GM12878 (cell line): ENCODE measurements at regions not wholly inside any gene's neighbourhood (a gene's known extent, or its start where the extent isn't known, plus 50 kb on each side); places are given as distances from the start of the nearest gene placed in this dataset.
"Not testable (repeated sequence)": the region's sequence is repeated elsewhere in the genome, so short reads cannot be mapped to it uniquely, and the experiment has no call there.

Source experiments
- ATAC-seq: fragments of 200-7000 bp; cut with Tn5 transposase; 3 replicates; pipeline ENCODE4 v1.9.1; 2020; ENCODE audit warnings: mild to moderate bottlenecking, moderate library complexity
- BruUV-seq: library from RNA; stranded (reverse); fragments of 400-500 nt; replicated peaks from 2 replicates; lab custom pipeline; 2021; lab: Mats Ljungman, UMichigan
- CTCF ChIA-PET: fragments of 300-600 bp; sonication (Branson Sonifier 250); formaldehyde crosslinking; extraction: SDS; loops from one replicate; lab custom pipeline; 2021; ENCODE audit warnings: inconsistent platforms; lab: Yijun Ruan, JAX
- POLR2A ChIA-PET: fragments of 350-600 bp; formaldehyde crosslinking; extraction: SDS; loops from one replicate; lab custom pipeline; 2021; ENCODE audit warnings: inconsistent platforms; lab: Charles Lee
- RAD21 ChIA-PET: fragments of 300-600 bp; sonication (Branson Sonifier 250); formaldehyde crosslinking; loops from one replicate; lab custom pipeline; 2023; ENCODE audit warnings: antibody characterized with exemption; ENCODE audit not compliant: unreplicated experiment; lab: Charles Lee
- SMC1A ChIA-PET: fragments of 300-600 bp; sonication (Branson Sonifier 250); formaldehyde crosslinking; loops from one replicate; lab custom pipeline; 2023; ENCODE audit not compliant: unreplicated experiment, uncharacterized antibody; lab: Charles Lee
- DNase-seq: peaks from one replicate; pipeline ENCODE4 v3.0.0-alpha.2; 2011; ENCODE audit warnings: low read depth, low spot score
- FAIRE-seq: peaks from 3 replicates; lab custom pipeline; 2011; peaks lifted over from hg19 to GRCh38; lab: Jason Lieb, UNC
- H2AFZ ChIP-seq: 2 replicates; pipeline ENCODE4 v1.6.0; 2011; ENCODE audit warnings: low read depth, low read length, control low read depth; ENCODE audit not compliant: control insufficient read depth
- H3K27ac ChIP-seq: 2 replicates; pipeline ENCODE4 v1.5.1; 2011; ENCODE audit warnings: control low read depth; ENCODE audit not compliant: control insufficient read depth, insufficient read depth
- H3K27me3 ChIP-seq, 2 experiments: replicated peaks in 1 of 2; 2 replicates each; pipeline versions ENCODE4 v1.6.0 to v1.6.1; 2011; ENCODE audit warnings: low read length in 1 of 2; ENCODE audit not compliant: control insufficient read depth in 2 of 2, insufficient read depth in 2 of 2
- H3K36me3 ChIP-seq, 2 experiments: 2 replicates each; pipeline ENCODE4 v1.5.1; 2011; ENCODE audit warnings: low read length in 1 of 2; ENCODE audit not compliant: control insufficient read depth in 2 of 2, insufficient read depth in 2 of 2
- H3K4me1 ChIP-seq: 2 replicates; pipeline ENCODE4 v1.6.1; 2011; ENCODE audit warnings: mild to moderate bottlenecking, low read length, moderate library complexity, mixed read lengths; ENCODE audit not compliant: control insufficient read depth, insufficient read depth
- H3K4me2 ChIP-seq: 2 replicates; pipeline ENCODE4 v1.6.0; 2011; ENCODE audit warnings: control low read depth; ENCODE audit not compliant: control insufficient read depth, insufficient read depth
- H3K4me3 ChIP-seq: fragments of 200-600 bp; sonication (generic); 2 replicates; pipeline ENCODE4 v1.5.1; 2016
- H3K79me2 ChIP-seq: 2 replicates; pipeline ENCODE4 v1.6.0; 2011; ENCODE audit warnings: low read length; ENCODE audit not compliant: control insufficient read depth, insufficient read depth
- H3K9ac ChIP-seq: 2 replicates; pipeline ENCODE4 v1.8.0; 2011; ENCODE audit warnings: low read length, control low read depth, mixed read lengths; ENCODE audit not compliant: control insufficient read depth, insufficient read depth
- H3K9me3 ChIP-seq: replicated peaks from 3 replicates; pipeline ENCODE4 v1.5.1; 2011; ENCODE audit warnings: mild to moderate bottlenecking, low read length; ENCODE audit not compliant: control insufficient read depth, insufficient read depth
- H4K20me1 ChIP-seq: 2 replicates; pipeline ENCODE4 v1.6.0; 2011; ENCODE audit not compliant: control insufficient read depth, insufficient read depth
- ASH2L ChIP-seq: fragments of 300-600, 200-600 bp; sonication (generic); IDR thresholded peaks from 2 replicates; pipeline ENCODE4 v1.6.1; 2017; ENCODE audit warnings: low read depth, mild to moderate bottlenecking, borderline replicate concordance
- BCL3 ChIP-seq: IDR thresholded peaks from 2 replicates; pipeline ENCODE4 v1.6.1; 2011; ENCODE audit warnings: borderline replicate concordance, low read depth, mild to moderate bottlenecking, moderate library complexity, low read length; ENCODE audit not compliant: insufficient read depth, poor library complexity, severe bottlenecking
- BHLHE40 ChIP-seq, 2 experiments: fragments of 450-650 bp in 1 of 2; IDR thresholded peaks; 2 replicates each; pipeline ENCODE4 v1.6.1; 2011 to 2017; ENCODE audit warnings: low read depth in 2 of 2, borderline replicate concordance in 1 of 2, improper control_type of control experiment in 1 of 2, low read length in 1 of 2, mild to moderate bottlenecking in 1 of 2
- FOXK2 ChIP-seq: fragments of 450-650 bp; IDR thresholded peaks from 2 replicates; pipeline ENCODE4 v1.6.1; 2017; ENCODE audit warnings: mild to moderate bottlenecking, moderate library complexity
- HDAC2 ChIP-seq: fragments of 200-600 bp; sonication (generic); IDR thresholded peaks from 2 replicates; pipeline ENCODE4 v1.6.1; 2017
- IRF4 ChIP-seq: IDR thresholded peaks from 2 replicates; pipeline ENCODE4 v1.6.1; 2011; ENCODE audit warnings: low read depth, low read length
- MEF2B ChIP-seq: fragments of 450-650 bp; IDR thresholded peaks from 2 replicates; pipeline ENCODE4 v1.6.1; 2018; ENCODE audit warnings: mild to moderate bottlenecking, moderate library complexity; ENCODE audit not compliant: partially characterized antibody, poor library complexity, severe bottlenecking
- NFXL1 ChIP-seq: fragments of 450-650 bp; IDR thresholded peaks from 2 replicates; pipeline ENCODE4 v1.6.1; 2017; ENCODE audit warnings: antibody characterized with exemption, mild to moderate bottlenecking, borderline replicate concordance
- PKNOX1 ChIP-seq: fragments of 450-650 bp; IDR thresholded peaks from 2 replicates; pipeline ENCODE4 v1.6.1; 2016; ENCODE audit warnings: mild to moderate bottlenecking
- RELA ChIP-seq: fragments of 450-650 bp; IDR thresholded peaks from 2 replicates; pipeline ENCODE4 v1.8.0; 2014; ENCODE audit warnings: borderline replicate concordance; ENCODE audit not compliant: partially characterized antibody
- SMAD1 ChIP-seq: fragments of 450-650 bp; IDR thresholded peaks from 2 replicates; pipeline ENCODE4 v1.6.1; 2018; ENCODE audit warnings: mild to moderate bottlenecking, low read depth; ENCODE audit not compliant: partially characterized antibody
- ZBTB4 ChIP-seq: fragments of 450-650 bp; formaldehyde crosslinking; IDR thresholded peaks from 2 replicates; pipeline ENCODE4 v1.4.0; 2022; ENCODE audit warnings: mild to moderate bottlenecking, moderate library complexity
- ZNF24 ChIP-seq: fragments of 450-650 bp; IDR thresholded peaks from 2 replicates; pipeline ENCODE4 v1.6.1; 2017; ENCODE audit warnings: antibody characterized with exemption, mild to moderate bottlenecking
- WGBS: methylation state at CpG from one replicate; pipeline ENCODE4 v1.1.6; 2016; ENCODE audit warnings: low lambda C conversion rate; ENCODE audit not compliant: insufficient replicate concordance, insufficient coverage; ENCODE audit errors: missing lambda C conversion rate; 5-methylcytosine and 5-hydroxymethylcytosine counted together
- in situ Hi-C: fragments of 300-500 bp; cut with MboI; formaldehyde crosslinking; loops from 9 replicates; pipeline ENCODE4 v1.14.3; 2018; ENCODE audit warnings: mixed read lengths
- intact Hi-C: fragments of 100-400 bp; cut with micrococcal nuclease; formaldehyde crosslinking; loops from one replicate; pipeline ENCODE4 v1.14.2; 2022; ENCODE audit not compliant: unreplicated experiment

GRCh38 chr17:31798205-31798724 lies 60.8 kb downstream of the COPRS start:
- no peaks in the 10 kb centered on the region for H3K9me3 ChIP-seq
- no peak overlapping the region for H3K4me2 ChIP-seq
- H3K36me3 ChIP-seq = no peaks in the 10 kb centered on the region
- in situ Hi-C loops (no loop called here), intact Hi-C loops (no loop called here)
- no TSS peak for BruUV-seq
- CTCF ChIA-PET = no interaction called here
- no peak overlapping the region for H3K27ac ChIP-seq
- H3K79me2 ChIP-seq = no peaks in the 10 kb centered on the region
- no peaks in the 10 kb centered on the region for H3K4me1 ChIP-seq
- ATAC-seq (no peak), FAIRE-seq (no peak), DNase-seq (no peak)
- POLR2A ChIA-PET = no interaction called here
- WGBS = 39% methylated on average over 10 of the region's 10 CpGs
- SMC1A ChIA-PET = no interaction called here
- H4K20me1 ChIP-seq = no peaks in the 10 kb centered on the region
- no peak overlapping the region for H3K4me3 ChIP-seq
- no peak overlapping the region for H3K9ac ChIP-seq
- no peaks in the 10 kb centered on the region for H3K27me3 ChIP-seq
- TF ChIP-seq FOXK2 = no peak
- no peak for TF ChIP-seq IRF4
- no peak for TF ChIP-seq RELA
- no peak for TF ChIP-seq ASH2L
- TF ChIP-seq HDAC2 = no peak
- no peak for TF ChIP-seq ZBTB4 (CRISPR knock-in tag)
- no peak for TF ChIP-seq BCL3
- no peak for TF ChIP-seq PKNOX1
- no peak for TF ChIP-seq NFXL1
- no peak for TF ChIP-seq BHLHE40 (IDR thresholded peaks at IDR 0.05; ENCODE audit: borderline replicate concordance in 1 of 2, low read depth in 2 of 2, low read length in 1 of 2)
- TF ChIP-seq SMAD1 = no peak
- no peak for TF ChIP-seq ZNF24
- no peak for TF ChIP-seq MEF2B
- RAD21 ChIA-PET = no interaction called here
- H2AFZ ChIP-seq = no peak overlapping the region

GRCh38 chr17:31795941-31796340 lies 63.1 kb downstream of the COPRS start:
- H3K4me2 ChIP-seq, CTCF ChIA-PET, DNase-seq, POLR2A ChIA-PET, H2AFZ ChIP-seq, H3K4me3 ChIP-seq, H3K9me3 ChIP-seq, SMC1A ChIA-PET, H3K27me3 ChIP-seq, H3K36me3 ChIP-seq, intact Hi-C loops, in situ Hi-C loops, BruUV-seq, RAD21 ChIA-PET, H3K4me1 ChIP-seq, H3K9ac ChIP-seq, ATAC-seq, H3K27ac ChIP-seq, H4K20me1 ChIP-seq, H3K79me2 ChIP-seq, FAIRE-seq: not testable (repeated sequence)
- WGBS = 79% methylated on average over 7 of the region's 7 CpGs
